HG03103 (cell line): ENCODE measurements at regions not wholly inside any gene's neighbourhood (a gene's known extent, or its start where the extent isn't known, plus 50 kb on each side); places are given as distances from the start of the nearest gene placed in this dataset.

Source experiments
- ATAC-seq: cut with Tn5 transposase; IDR thresholded peaks from one replicate; pipeline ENCODE4 v1.9.1; 2021; ENCODE audit warnings: low read depth; ENCODE audit not compliant: unreplicated experiment

- no peak for ATAC-seq
These were observed 174.6 kb downstream of the WDR11 start for GRCh38 chr10:121025731-121026130.

GRCh38 chr10:121027371-121027770 lies 176.2 kb downstream of the WDR11 start:
- no peak for ATAC-seq

- ATAC-seq, result no peak
These were observed 181.3 kb downstream of the WDR11 start for GRCh38 chr10:121032460-121032859.

GRCh38 chr10:121033366-121033765 lies 182.2 kb downstream of the WDR11 start:
- ATAC-seq, result no peak

- no peak for ATAC-seq
These were observed 185.3 kb downstream of the WDR11 start for GRCh38 chr10:121036431-121036830.

GRCh38 chr10:121041499-121041898 lies 190.3 kb downstream of the WDR11 start:
- ATAC-seq, result no peak

GRCh38 chr10:121041906-121042305 lies 190.7 kb downstream of the WDR11 start:
- no peak for ATAC-seq

- ATAC-seq, result no peak
These were observed 191.2 kb downstream of the WDR11 start for GRCh38 chr10:121042342-121042741.

- no peak for ATAC-seq
These were observed 192.1 kb downstream of the WDR11 start for GRCh38 chr10:121043124-121043849.

- no peak for ATAC-seq
These were observed 197.6 kb downstream of the WDR11 start for GRCh38 chr10:121048749-121049148.

- ATAC-seq, result no peak
These were observed 198.3 kb downstream of the WDR11 start for GRCh38 chr10:121049489-121049888.

- no peak for ATAC-seq
These were observed 198.8 kb downstream of the WDR11 start for GRCh38 chr10:121049923-121050322.

GRCh38 chr10:121051171-121051570 lies 200.0 kb downstream of the WDR11 start:
- no peak for ATAC-seq

GRCh38 chr10:121051696-121052279 lies 200.6 kb downstream of the WDR11 start:
- ATAC-seq, result no peak

- ATAC-seq, result no peak
These were observed 202.0 kb downstream of the WDR11 start for GRCh38 chr10:121053151-121053550.

- ATAC-seq, result no peak
These were observed 203.7 kb downstream of the WDR11 start for GRCh38 chr10:121054874-121055273.

- no peak for ATAC-seq
These were observed 206.1 kb downstream of the WDR11 start for GRCh38 chr10:121057269-121057668.

GRCh38 chr10:121058082-121058481 lies 206.9 kb downstream of the WDR11 start:
- no peak for ATAC-seq

GRCh38 chr10:121059351-121059750 lies 208.2 kb downstream of the WDR11 start:
- ATAC-seq, result no peak

- ATAC-seq, result no peak
These were observed 211.0 kb downstream of the WDR11 start for GRCh38 chr10:121062115-121062514.

GRCh38 chr10:121063744-121064143 lies 212.6 kb downstream of the WDR11 start:
- no peak for ATAC-seq

- ATAC-seq, result no peak
These were observed 213.3 kb downstream of the WDR11 start for GRCh38 chr10:121064491-121064890.
